Natural killer cell (primary cell): ENCODE measurements at regions not wholly inside any gene's neighbourhood (a gene's known extent, or its start where the extent isn't known, plus 50 kb on each side); places are given as distances from the start of the nearest gene placed in this dataset.

ENCODE experiments used
- ATAC-seq, 3 donors: fragments of 150-1000 bp in 2 of 3; fragments of 200-7000 bp in 1 of 3; cut with Tn5 transposase; 1 replicate in 1 of 3; 2 replicates in 2 of 3; pipeline ENCODE4 v1.10.0; 2021; ENCODE audit warnings: mild to moderate bottlenecking in 2 of 3, moderate library complexity in 2 of 3
- DNase-seq, 2 donors: peaks; one replicate each; pipeline versions ENCODE4 v3.0.0 to v3.0.0-alpha.2; 2013 to 2021; ENCODE audit warnings: mixed read lengths in 1 of 2
- H3K27ac ChIP-seq: one replicate; pipeline ENCODE4 v1.5.1; 2013; ENCODE audit warnings: mild to moderate bottlenecking, low read length
- H3K27me3 ChIP-seq: one replicate; pipeline ENCODE4 v1.6.1; 2013; ENCODE audit warnings: low read length; ENCODE audit not compliant: control insufficient read depth, insufficient read depth
- H3K36me3 ChIP-seq: one replicate; pipeline ENCODE4 v1.6.1; 2013; ENCODE audit warnings: low read length; ENCODE audit not compliant: control insufficient read depth, insufficient read depth
- H3K4me1 ChIP-seq: one replicate; pipeline ENCODE4 v1.6.1; 2013; ENCODE audit warnings: low read length; ENCODE audit not compliant: control insufficient read depth, insufficient read depth
- H3K4me3 ChIP-seq: one replicate; pipeline ENCODE4 v1.5.1; 2013; ENCODE audit warnings: low read length
- H3K9me3 ChIP-seq: one replicate; pipeline ENCODE4 v1.6.1; 2013; ENCODE audit warnings: low read length; ENCODE audit not compliant: control insufficient read depth, insufficient read depth
- H3K27ac Mint-ChIP-seq, 2 donors: one replicate each; pipeline ENCODE4 v1.8.0; 2022; ENCODE audit warnings: mild to moderate bottlenecking in 2 of 2, mixed read lengths in 2 of 2, moderate library complexity in 1 of 2
- H3K27me3 Mint-ChIP-seq, 2 donors: one replicate each; pipeline ENCODE4 v1.8.0; 2022; ENCODE audit warnings: low read depth in 2 of 2, mixed read lengths in 2 of 2
- H3K36me3 Mint-ChIP-seq: one replicate; pipeline ENCODE4 v1.8.0; 2022; ENCODE audit warnings: mixed read lengths
- H3K4me1 Mint-ChIP-seq, 2 donors: one replicate each; pipeline ENCODE4 v1.8.0; 2022; ENCODE audit warnings: mixed read lengths in 2 of 2
- H3K4me3 Mint-ChIP-seq: one replicate; pipeline ENCODE4 v1.8.0; 2022; ENCODE audit warnings: mild to moderate bottlenecking, moderate library complexity, mixed read lengths
- H3K9me3 Mint-ChIP-seq, 2 donors: one replicate each; pipeline ENCODE4 v1.8.0; 2022; ENCODE audit warnings: mixed read lengths in 2 of 2
- CTCF ChIP-seq: fragments of 200-600 bp; IDR thresholded peaks from one replicate; pipeline ENCODE4 v1.8.0; 2022; ENCODE audit warnings: antibody characterized with exemption
- WGBS: methylation state at CpG from one replicate; pipeline ENCODE4 v1.1.7; 2013; ENCODE audit warnings: missing lambda C conversion rate; ENCODE audit not compliant: insufficient coverage; 5-methylcytosine and 5-hydroxymethylcytosine counted together
- intact Hi-C: fragments of 100-400 bp; cut with micrococcal nuclease; formaldehyde crosslinking; loops from one replicate; pipeline ENCODE4 v1.14.2; 2022

- H3K4me3 ChIP-seq: no peak overlapping the region
- no peaks in the 10 kb centered on the region for H3K4me1 ChIP-seq
- ATAC-seq (no peak), DNase-seq (no peak)
- WGBS: 50% methylated on average over 5 of the region's 5 CpGs
- Mint-ChIP-seq H3K27ac (no peak overlapping the region), H3K4me1 (peaks cover 0 to 6% of the 10 kb centered on the region in 2 donors), H3K36me3 (peaks cover 6% of the 10 kb centered on the region), H3K9me3 (no peaks in the 10 kb centered on the region), H3K27me3 (peaks cover 9 to 17% of the 10 kb centered on the region in 2 donors), H3K4me3 (no peak overlapping the region)
- H3K27me3 ChIP-seq: no peaks in the 10 kb centered on the region
- no peak overlapping the region for H3K27ac ChIP-seq
- intact Hi-C loops: no loop called here
- H3K36me3 ChIP-seq: no peaks in the 10 kb centered on the region
- TF ChIP-seq CTCF: no peak
- no peaks in the 10 kb centered on the region for H3K9me3 ChIP-seq
Measured at GRCh38 chr6:79802657-79803300, 144.6 kb downstream of the ELOVL4 start.

- TF ChIP-seq CTCF: no peak
- no peak overlapping the region for H3K27ac Mint-ChIP-seq
- H3K27me3 Mint-ChIP-seq: peaks cover 9 to 14% of the 10 kb centered on the region in 2 donors
- peaks cover 6% of the 10 kb centered on the region for H3K36me3 Mint-ChIP-seq
- no peak for ATAC-seq
- no peak overlapping the region for H3K4me3 Mint-ChIP-seq
- H3K4me1 Mint-ChIP-seq: peaks cover 0 to 6% of the 10 kb centered on the region in 2 donors
- Histone ChIP-seq H3K4me3 (no peak overlapping the region), H3K27ac (no peak overlapping the region), H3K27me3 (no peaks in the 10 kb centered on the region), H3K36me3 (no peaks in the 10 kb centered on the region), H3K4me1 (no peaks in the 10 kb centered on the region), H3K9me3 (no peaks in the 10 kb centered on the region)
- intact Hi-C loops: no loop called here
- no peak for DNase-seq
- H3K9me3 Mint-ChIP-seq: no peaks in the 10 kb centered on the region
Measured at GRCh38 chr6:79801362-79801761, 146.0 kb downstream of the ELOVL4 start.

- Histone ChIP-seq H3K27ac (no peak overlapping the region), H3K4me3 (no peak overlapping the region), H3K4me1 (no peaks in the 10 kb centered on the region), H3K27me3 (no peaks in the 10 kb centered on the region), H3K36me3 (no peaks in the 10 kb centered on the region), H3K9me3 (no peaks in the 10 kb centered on the region)
- TF ChIP-seq CTCF: no peak
- no peak overlapping the region for H3K4me3 Mint-ChIP-seq
- ATAC-seq: no peak
- 68% methylated on average over 2 of the region's 2 CpGs for WGBS
- no peak for DNase-seq
- no peak overlapping the region for H3K27ac Mint-ChIP-seq
- intact Hi-C loops: no loop called here
- peaks cover 4 to 9% of the 10 kb centered on the region in 2 donors for H3K27me3 Mint-ChIP-seq
- no peaks in the 10 kb centered on the region for H3K4me1 Mint-ChIP-seq
- H3K36me3 Mint-ChIP-seq: no peaks in the 10 kb centered on the region
- H3K9me3 Mint-ChIP-seq: no peaks in the 10 kb centered on the region
Measured at GRCh38 chr6:79798841-79799240, 148.5 kb downstream of the ELOVL4 start.

GRCh38 chr6:79797912-79798311 is 149.4 kb downstream of the ELOVL4 start:
- no peak for TF ChIP-seq CTCF
- Mint-ChIP-seq H3K4me3 (no peak overlapping the region), H3K27me3 (peaks cover 4 to 9% of the 10 kb centered on the region in 2 donors), H3K4me1 (no peaks in the 10 kb centered on the region), H3K27ac (no peak overlapping the region), H3K9me3 (no peaks in the 10 kb centered on the region), H3K36me3 (no peaks in the 10 kb centered on the region)
- no peaks in the 10 kb centered on the region for H3K4me1 ChIP-seq
- no peaks in the 10 kb centered on the region for H3K9me3 ChIP-seq
- intact Hi-C loops: no loop called here
- no peaks in the 10 kb centered on the region for H3K36me3 ChIP-seq
- DNase-seq (no peak), ATAC-seq (no peak)
- 80% methylated on average over 2 of the region's 2 CpGs for WGBS
- no peaks in the 10 kb centered on the region for H3K27me3 ChIP-seq
- no peak overlapping the region for H3K27ac ChIP-seq
- no peak overlapping the region for H3K4me3 ChIP-seq
